CD8-positive, alpha-beta memory T cell (primary cell): ENCODE measurements at regions not wholly inside any gene's neighbourhood (a gene's known extent, or its start where the extent isn't known, plus 50 kb on each side); places are given as distances from the start of the nearest gene placed in this dataset.

Experiments
- CTCF ChIA-PET: fragments of 350-600 bp; sonication (Branson Sonifier 250); formaldehyde crosslinking; loops from one replicate; lab custom pipeline; 2021; ENCODE audit warnings: antibody characterized with exemption; lab: Charles Lee
- POLR2A ChIA-PET: fragments of 350-600 bp; sonication (Branson Sonifier 250); formaldehyde crosslinking; loops from one replicate; lab custom pipeline; 2021; ENCODE audit warnings: antibody characterized with exemption; lab: Charles Lee
- DNase-seq, 5 donors: peaks; one replicate each; pipeline versions ENCODE4 v3.0.0 to v3.0.0-alpha.2; 2020 to 2022; ENCODE audit warnings: mixed read lengths in 1 of 5
- H3K27ac ChIP-seq: one replicate; pipeline ENCODE4 v1.7.0; 2013; ENCODE audit warnings: low read depth, mild to moderate bottlenecking, low read length, moderate library complexity
- H3K27me3 ChIP-seq: 2 replicates; pipeline ENCODE4 v1.7.0; 2013; ENCODE audit warnings: low read length, mild to moderate bottlenecking; ENCODE audit not compliant: insufficient read depth, poor library complexity, severe bottlenecking
- H3K36me3 ChIP-seq: 2 replicates; pipeline ENCODE4 v1.7.0; 2013; ENCODE audit warnings: mild to moderate bottlenecking, low read length, moderate library complexity; ENCODE audit not compliant: insufficient read depth
- H3K4me1 ChIP-seq: 2 replicates; pipeline ENCODE4 v1.7.0; 2013; ENCODE audit warnings: mild to moderate bottlenecking, low read length, moderate library complexity; ENCODE audit not compliant: insufficient read depth
- H3K4me3 ChIP-seq: 2 replicates; pipeline ENCODE4 v1.7.0; 2013; ENCODE audit warnings: mild to moderate bottlenecking, low read length
- H3K9me3 ChIP-seq: 2 replicates; pipeline ENCODE4 v1.7.0; 2013; ENCODE audit warnings: mild to moderate bottlenecking, low read length
- H3K27ac Mint-ChIP-seq, 8 donors: one replicate each; pipeline ENCODE4 v1.8.0; 2020 to 2021; ENCODE audit warnings: mixed read lengths in 8 of 8, mild to moderate bottlenecking in 6 of 8, inconsistent platforms in 3 of 8, moderate library complexity in 3 of 8
- H3K27me3 Mint-ChIP-seq, 2 donors: one replicate each; pipeline ENCODE4 v1.8.0; 2020 to 2021; ENCODE audit warnings: mixed read lengths in 2 of 2, mild to moderate bottlenecking in 1 of 2, moderate library complexity in 1 of 2
- H3K36me3 Mint-ChIP-seq, 3 donors: one replicate each; pipeline ENCODE4 v1.8.0; 2020 to 2021; ENCODE audit warnings: mixed read lengths in 3 of 3, inconsistent platforms in 1 of 3, mild to moderate bottlenecking in 1 of 3
- H3K4me1 Mint-ChIP-seq, 3 donors: one replicate each; pipeline ENCODE4 v1.8.0; 2020 to 2021; ENCODE audit warnings: mixed read lengths in 3 of 3, inconsistent platforms in 1 of 3, mild to moderate bottlenecking in 1 of 3
- H3K4me3 Mint-ChIP-seq, 7 donors: one replicate each; pipeline ENCODE4 v1.8.0; 2020 to 2021; ENCODE audit warnings: mixed read lengths in 7 of 7, mild to moderate bottlenecking in 6 of 7, moderate library complexity in 4 of 7, inconsistent platforms in 2 of 7
- H3K9me3 Mint-ChIP-seq, 5 donors: one replicate each; pipeline ENCODE4 v1.8.0; 2020 to 2022; ENCODE audit warnings: mixed read lengths in 5 of 5, mild to moderate bottlenecking in 3 of 5, moderate library complexity in 2 of 5, inconsistent platforms in 1 of 5

GRCh38 chr10:62887642-62888041, 71.5 kb upstream of the EGR2 start:
- Mint-ChIP-seq H3K27ac (no peak overlapping the region), H3K9me3 (peaks cover 0 to 1% (median 0%) of the 10 kb centered on the region in 5 donors), H3K4me1 (no peaks in the 10 kb centered on the region), H3K36me3 (peaks cover 0 to under 1% (median 0%) of the 10 kb centered on the region in 3 donors), H3K27me3 (peaks cover 7 to 31% of the 10 kb centered on the region in 2 donors), H3K4me3 (no peak overlapping the region)
- CTCF ChIA-PET: no interaction called here
- POLR2A ChIA-PET: no interaction called here
- H3K4me3 ChIP-seq: no peak overlapping the region
- no peak for DNase-seq
- H3K4me1 ChIP-seq: no peaks in the 10 kb centered on the region
- H3K27me3 ChIP-seq: no peaks in the 10 kb centered on the region
- no peaks in the 10 kb centered on the region for H3K36me3 ChIP-seq
- H3K9me3 ChIP-seq: no peaks in the 10 kb centered on the region
- no peak overlapping the region for H3K27ac ChIP-seq

GRCh38 chr10:62885684-62886461, 69.7 kb upstream of the EGR2 start:
- no peak for DNase-seq
- Histone ChIP-seq H3K4me1 (no peaks in the 10 kb centered on the region), H3K27ac (no peak overlapping the region), H3K36me3 (no peaks in the 10 kb centered on the region), H3K27me3 (no peaks in the 10 kb centered on the region), H3K9me3 (no peaks in the 10 kb centered on the region), H3K4me3 (no peak overlapping the region)
- Mint-ChIP-seq H3K4me1 (no peaks in the 10 kb centered on the region), H3K9me3 (peaks cover 0 to 1% (median 0%) of the 10 kb centered on the region in 5 donors), H3K4me3 (no peak overlapping the region), H3K36me3 (no peaks in the 10 kb centered on the region), H3K27me3 (peaks cover 7 to 36% of the 10 kb centered on the region in 2 donors), H3K27ac (peak overlapping the region in 1 of 8 donors; percentile 29)
- ChIA-PET POLR2A (interaction anchor here (0.6 kb wide), 1 partner anchor 196 kb away, joined by 3 read pairs; no protein-coding TSS in a partner anchor), CTCF (no interaction called here)

- H3K27ac ChIP-seq: no peak overlapping the region
- ChIA-PET POLR2A (no interaction called here), CTCF (no interaction called here)
- no peaks in the 10 kb centered on the region for H3K36me3 ChIP-seq
- Mint-ChIP-seq H3K4me1 (no peaks in the 10 kb centered on the region), H3K9me3 (no peaks in the 10 kb centered on the region), H3K27ac (no peak overlapping the region), H3K27me3 (peaks cover 11 to 36% of the 10 kb centered on the region in 2 donors), H3K36me3 (no peaks in the 10 kb centered on the region), H3K4me3 (no peak overlapping the region)
- H3K4me3 ChIP-seq: no peak overlapping the region
- H3K27me3 ChIP-seq: no peaks in the 10 kb centered on the region
- no peaks in the 10 kb centered on the region for H3K9me3 ChIP-seq
- H3K4me1 ChIP-seq: no peaks in the 10 kb centered on the region
- no peak for DNase-seq
Measured at GRCh38 chr10:62880162-62880561, 64.0 kb upstream of the EGR2 start.

- H3K4me1 ChIP-seq: no peaks in the 10 kb centered on the region
- H3K4me3 ChIP-seq: no peak overlapping the region
- no peak overlapping the region for H3K27ac ChIP-seq
- Mint-ChIP-seq H3K27me3 (peaks cover 3 to 28% of the 10 kb centered on the region in 2 donors), H3K4me3 (no peak overlapping the region), H3K27ac (no peak overlapping the region), H3K9me3 (no peaks in the 10 kb centered on the region), H3K36me3 (peaks cover 0 to 3% (median 0%) of the 10 kb centered on the region in 3 donors), H3K4me1 (no peaks in the 10 kb centered on the region)
- ChIA-PET POLR2A (no interaction called here), CTCF (no interaction called here)
- H3K27me3 ChIP-seq: no peaks in the 10 kb centered on the region
- no peaks in the 10 kb centered on the region for H3K36me3 ChIP-seq
- no peak for DNase-seq
- H3K9me3 ChIP-seq: no peaks in the 10 kb centered on the region
Measured at GRCh38 chr10:62873866-62874265, 57.7 kb upstream of the EGR2 start.

GRCh38 chr10:62870866-62871265, 54.7 kb upstream of the EGR2 start:
- H3K27ac ChIP-seq: no peak overlapping the region
- H3K27me3 ChIP-seq: no peaks in the 10 kb centered on the region
- peaks cover 1 to 28% of the 10 kb centered on the region in 2 donors for H3K27me3 Mint-ChIP-seq
- no peak for DNase-seq
- H3K4me1 Mint-ChIP-seq: no peaks in the 10 kb centered on the region
- ChIA-PET CTCF (no interaction called here), POLR2A (no interaction called here)
- H3K36me3 ChIP-seq: no peaks in the 10 kb centered on the region
- no peak overlapping the region for H3K4me3 Mint-ChIP-seq
- no peaks in the 10 kb centered on the region for H3K4me1 ChIP-seq
- no peak overlapping the region for H3K4me3 ChIP-seq
- no peak overlapping the region for H3K27ac Mint-ChIP-seq
- no peaks in the 10 kb centered on the region for H3K9me3 Mint-ChIP-seq
- peaks cover 0 to 3% (median 0%) of the 10 kb centered on the region in 3 donors for H3K36me3 Mint-ChIP-seq
- no peaks in the 10 kb centered on the region for H3K9me3 ChIP-seq

- CTCF ChIA-PET: no interaction called here
Measured at GRCh38 chr10:62869958-62870357, 53.8 kb upstream of the EGR2 start.

GRCh38 chr10:62866941-62867340, 50.8 kb upstream of the EGR2 start:
- Mint-ChIP-seq H3K4me3 (no peak overlapping the region), H3K27me3 (peaks cover 0 to 8% of the 10 kb centered on the region in 2 donors), H3K4me1 (no peaks in the 10 kb centered on the region), H3K36me3 (peaks cover 0 to 6% (median 0%) of the 10 kb centered on the region in 3 donors), H3K27ac (no peak overlapping the region), H3K9me3 (no peaks in the 10 kb centered on the region)
- Histone ChIP-seq H3K36me3 (no peaks in the 10 kb centered on the region), H3K27ac (no peak overlapping the region), H3K4me1 (no peaks in the 10 kb centered on the region), H3K9me3 (no peaks in the 10 kb centered on the region), H3K27me3 (no peaks in the 10 kb centered on the region), H3K4me3 (no peak overlapping the region)
- ChIA-PET CTCF (no interaction called here), POLR2A (no interaction called here)
- DNase-seq: no peak

More at GRCh38 chr10:62869958-62870357, 53.8 kb upstream of the EGR2 start:
- Histone ChIP-seq H3K9me3 (no peaks in the 10 kb centered on the region), H3K36me3 (no peaks in the 10 kb centered on the region), H3K27ac (no peak overlapping the region), H3K27me3 (no peaks in the 10 kb centered on the region), H3K4me3 (no peak overlapping the region), H3K4me1 (no peaks in the 10 kb centered on the region)
- POLR2A ChIA-PET: no interaction called here
- Mint-ChIP-seq H3K27me3 (peaks cover 0 to 25% of the 10 kb centered on the region in 2 donors), H3K4me1 (no peaks in the 10 kb centered on the region), H3K27ac (no peak overlapping the region), H3K4me3 (no peak overlapping the region), H3K36me3 (peaks cover 0 to 3% (median 0%) of the 10 kb centered on the region in 3 donors), H3K9me3 (no peaks in the 10 kb centered on the region)
- no peak for DNase-seq

GRCh38 chr10:62866451-62866850, 50.3 kb upstream of the EGR2 start:
- H3K36me3 ChIP-seq: no peaks in the 10 kb centered on the region
- no peak overlapping the region for H3K4me3 ChIP-seq
- Mint-ChIP-seq H3K36me3 (peaks cover 0 to 7% (median 0%) of the 10 kb centered on the region in 3 donors), H3K27me3 (peaks cover 0 to 6% of the 10 kb centered on the region in 2 donors), H3K27ac (peak overlapping the region in 1 of 8 donors; percentile 74), H3K4me1 (no peaks in the 10 kb centered on the region), H3K4me3 (no peak overlapping the region), H3K9me3 (no peaks in the 10 kb centered on the region)
- POLR2A ChIA-PET: no interaction called here
- no peaks in the 10 kb centered on the region for H3K9me3 ChIP-seq
- no peaks in the 10 kb centered on the region for H3K27me3 ChIP-seq
- CTCF ChIA-PET: no interaction called here
- no peak for DNase-seq
- no peaks in the 10 kb centered on the region for H3K4me1 ChIP-seq
- H3K27ac ChIP-seq: no peak overlapping the region
